ENCODE measurements at regions not wholly inside any gene's neighbourhood (a gene's known extent, or its start where the extent isn't known, plus 50 kb on each side); places are given as distances from the start of the nearest gene placed in this dataset.

- no peak for DNase-seq (ENCODE audit: low spot score)
- Mint-ChIP-seq H3K4me1 (ENCODE audit: low read depth) (no peaks in the 10 kb centered on the region), H3K36me3 (ENCODE audit: low read depth) (no peaks in the 10 kb centered on the region), H3K27ac (ENCODE audit: unreplicated experiment) (no peak overlapping the region), H3K9me3 (ENCODE audit: low read depth) (peaks cover 6% of the 10 kb centered on the region), H3K4me3 (ENCODE audit: unreplicated experiment) (no peak overlapping the region), H3K27me3 (ENCODE audit: low read depth) (peaks cover 19% of the 10 kb centered on the region)
- no peak for TF ChIP-seq CTCF (IDR thresholded peaks at IDR 0.05)
These were observed 108.2 kb upstream of the CRHR1 start for GRCh38 chr17:45675892-45676291.

- no peaks in the 10 kb centered on the region for H3K4me1 Mint-ChIP-seq (ENCODE audit: low read depth)
- no peaks in the 10 kb centered on the region for H3K36me3 Mint-ChIP-seq (ENCODE audit: low read depth)
- no peak overlapping the region for H3K27ac Mint-ChIP-seq (ENCODE audit: unreplicated experiment)
- H3K27me3 Mint-ChIP-seq (ENCODE audit: low read depth) = peaks cover 26% of the 10 kb centered on the region
- no peak for DNase-seq (ENCODE audit: low spot score)
- TF ChIP-seq CTCF (IDR thresholded peaks at IDR 0.05) = no peak
- no peak overlapping the region for H3K4me3 Mint-ChIP-seq (ENCODE audit: unreplicated experiment)
- H3K9me3 Mint-ChIP-seq (ENCODE audit: low read depth) = peaks cover 6% of the 10 kb centered on the region
These were observed 107.4 kb upstream of the CRHR1 start for GRCh38 chr17:45676695-45677094.

GRCh38 chr17:45677770-45678169 is 106.3 kb upstream of the CRHR1 start:
- Mint-ChIP-seq H3K4me1 (ENCODE audit: low read depth) (no peaks in the 10 kb centered on the region), H3K27me3 (ENCODE audit: low read depth) (peaks cover 32% of the 10 kb centered on the region), H3K9me3 (ENCODE audit: low read depth) (peaks cover 6% of the 10 kb centered on the region), H3K27ac (ENCODE audit: unreplicated experiment) (no peak overlapping the region), H3K4me3 (ENCODE audit: unreplicated experiment) (no peak overlapping the region), H3K36me3 (ENCODE audit: low read depth) (no peaks in the 10 kb centered on the region)
- TF ChIP-seq CTCF (IDR thresholded peaks at IDR 0.05) = no peak
- no peak for DNase-seq (ENCODE audit: low spot score)

- Mint-ChIP-seq H3K36me3 (ENCODE audit: low read depth) (no peaks in the 10 kb centered on the region), H3K4me3 (ENCODE audit: unreplicated experiment) (no peak overlapping the region), H3K27ac (ENCODE audit: unreplicated experiment) (no peak overlapping the region), H3K27me3 (ENCODE audit: low read depth) (peaks cover 30% of the 10 kb centered on the region), H3K4me1 (ENCODE audit: low read depth) (no peaks in the 10 kb centered on the region), H3K9me3 (ENCODE audit: low read depth) (peaks cover 6% of the 10 kb centered on the region)
- no peak for DNase-seq (ENCODE audit: low spot score)
- TF ChIP-seq CTCF (IDR thresholded peaks at IDR 0.05) = no peak
These were observed 104.7 kb upstream of the CRHR1 start for GRCh38 chr17:45679426-45679825.

- no peak overlapping the region for H3K27ac Mint-ChIP-seq (ENCODE audit: unreplicated experiment)
- DNase-seq (ENCODE audit: low spot score) = no peak
- peaks cover 6% of the 10 kb centered on the region for H3K9me3 Mint-ChIP-seq (ENCODE audit: low read depth)
- no peaks in the 10 kb centered on the region for H3K4me1 Mint-ChIP-seq (ENCODE audit: low read depth)
- no peak overlapping the region for H3K4me3 Mint-ChIP-seq (ENCODE audit: unreplicated experiment)
- H3K27me3 Mint-ChIP-seq (ENCODE audit: low read depth) = peaks cover 35% of the 10 kb centered on the region
- TF ChIP-seq CTCF (IDR thresholded peaks at IDR 0.05) = no peak
- H3K36me3 Mint-ChIP-seq (ENCODE audit: low read depth) = no peaks in the 10 kb centered on the region
These were observed 103.8 kb upstream of the CRHR1 start for GRCh38 chr17:45680360-45680759.

All from chondrocyte (in vitro differentiated cells).